ENCODE measurements at regions not wholly inside any gene's neighbourhood (a gene's known extent, or its start where the extent isn't known, plus 50 kb on each side); places are given as distances from the start of the nearest gene placed in this dataset.

DNA sequence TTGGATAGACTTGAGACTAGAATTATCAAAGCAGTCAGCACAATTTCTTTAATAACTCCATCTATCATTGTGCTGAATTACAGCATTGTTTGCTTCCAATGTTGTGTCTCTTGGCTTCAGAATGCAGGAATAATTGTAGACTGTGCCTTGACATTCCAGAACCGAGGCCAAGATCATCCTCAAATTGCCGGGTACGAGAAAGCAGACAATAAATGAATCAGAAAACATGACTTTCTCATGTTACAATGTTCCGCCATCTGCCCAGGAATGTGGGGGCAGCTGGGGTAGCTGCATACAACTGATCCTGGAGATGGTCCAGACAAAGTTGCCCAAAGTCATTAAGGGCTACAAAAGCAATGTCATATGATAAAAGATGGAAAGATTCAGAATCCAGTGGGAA lies 206.2 kb upstream of the SGCD start:
- no peak for DNase-seq (ENCODE audit: low read depth)
- TF ChIP-seq, protein P1, sequence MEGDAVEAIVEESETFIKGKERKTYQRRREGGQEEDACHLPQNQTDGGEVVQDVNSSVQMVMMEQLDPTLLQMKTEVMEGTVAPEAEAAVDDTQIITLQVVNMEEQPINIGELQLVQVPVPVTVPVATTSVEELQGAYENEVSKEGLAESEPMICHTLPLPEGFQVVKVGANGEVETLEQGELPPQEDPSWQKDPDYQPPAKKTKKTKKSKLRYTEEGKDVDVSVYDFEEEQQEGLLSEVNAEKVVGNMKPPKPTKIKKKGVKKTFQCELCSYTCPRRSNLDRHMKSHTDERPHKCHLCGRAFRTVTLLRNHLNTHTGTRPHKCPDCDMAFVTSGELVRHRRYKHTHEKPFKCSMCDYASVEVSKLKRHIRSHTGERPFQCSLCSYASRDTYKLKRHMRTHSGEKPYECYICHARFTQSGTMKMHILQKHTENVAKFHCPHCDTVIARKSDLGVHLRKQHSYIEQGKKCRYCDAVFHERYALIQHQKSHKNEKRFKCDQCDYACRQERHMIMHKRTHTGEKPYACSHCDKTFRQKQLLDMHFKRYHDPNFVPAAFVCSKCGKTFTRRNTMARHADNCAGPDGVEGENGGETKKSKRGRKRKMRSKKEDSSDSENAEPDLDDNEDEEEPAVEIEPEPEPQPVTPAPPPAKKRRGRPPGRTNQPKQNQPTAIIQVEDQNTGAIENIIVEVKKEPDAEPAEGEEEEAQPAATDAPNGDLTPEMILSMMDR (conservative IDR thresholded peaks at IDR 0.05; ENCODE audit: low read depth, low read length), result no peak
- H3K4me3 ChIP-seq (ENCODE audit: low read length), result no peak overlapping the region

DNA sequence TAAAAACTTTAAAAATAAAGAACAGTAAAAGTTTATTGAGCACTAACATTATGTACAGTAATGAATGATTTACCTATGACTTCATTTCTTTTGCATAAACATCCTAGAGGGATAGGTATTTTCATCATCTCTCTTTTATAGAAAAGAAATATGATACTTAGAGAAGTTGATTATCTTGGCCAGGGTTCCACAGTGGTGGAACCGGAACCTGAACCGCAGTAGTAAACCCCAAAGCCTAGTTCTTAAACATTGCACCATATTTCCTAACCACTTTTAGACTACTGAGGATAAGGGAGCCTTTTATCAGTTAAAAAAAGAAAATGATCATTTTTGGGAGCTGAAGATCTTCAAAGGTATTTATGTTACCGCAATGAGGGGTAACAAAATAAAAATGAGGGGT lies 205.7 kb upstream of the SGCD start:
- H3K4me3 ChIP-seq (ENCODE audit: low read length), result no peak overlapping the region
- DNase-seq (ENCODE audit: low read depth), result no peak
- TF ChIP-seq, protein P1 (conservative IDR thresholded peaks at IDR 0.05; ENCODE audit: low read depth, low read length), result no peak

DNA sequence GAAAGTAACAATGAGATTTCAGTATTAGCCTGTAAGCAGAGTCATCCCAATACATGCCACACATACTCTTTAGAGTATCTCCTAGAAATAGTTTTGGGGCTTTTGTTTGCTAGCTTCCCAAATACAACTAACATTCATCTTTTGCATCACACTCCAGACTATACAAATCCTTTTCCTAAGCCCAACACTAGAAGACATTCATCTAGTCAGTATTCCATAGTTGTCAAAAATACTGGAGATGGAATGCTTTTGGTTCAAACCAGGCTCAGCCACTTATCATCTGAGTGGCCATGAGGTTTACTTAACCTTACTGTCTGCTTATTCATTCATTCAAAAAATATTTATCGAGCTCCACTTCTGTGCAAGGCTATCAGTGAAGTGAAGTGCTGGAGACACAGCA lies 205.1 kb upstream of the SGCD start:
- TF ChIP-seq, protein P1 (conservative IDR thresholded peaks at IDR 0.05; ENCODE audit: low read depth, low read length), result no peak
- DNase-seq (ENCODE audit: low read depth), result no peak
- H3K4me3 ChIP-seq (ENCODE audit: low read length), result no peak overlapping the region

DNA sequence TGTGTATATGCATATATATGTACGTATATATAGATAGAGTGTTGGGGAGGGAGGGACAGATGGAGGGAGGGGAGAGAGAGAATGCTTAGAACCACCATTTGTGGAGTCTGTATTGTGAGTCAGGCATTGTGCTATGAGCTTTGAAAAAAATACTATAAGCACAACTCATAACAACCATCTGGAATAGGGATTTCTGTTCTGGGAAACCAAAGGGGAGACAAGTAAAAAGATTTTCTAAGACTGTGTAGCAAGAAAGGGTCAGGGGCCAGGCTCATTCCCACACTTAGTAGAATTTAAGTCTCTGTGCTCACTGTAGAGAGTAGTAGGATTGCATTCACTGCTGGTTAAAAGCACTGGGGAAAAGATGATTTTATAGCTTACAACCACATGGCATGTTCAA lies 202.3 kb upstream of the SGCD start:
- TF ChIP-seq, protein P1 (conservative IDR thresholded peaks at IDR 0.05; ENCODE audit: low read depth, low read length), result no peak
- H3K4me3 ChIP-seq (ENCODE audit: low read length), result no peak overlapping the region
- DNase-seq (ENCODE audit: low read depth), result no peak

DNA sequence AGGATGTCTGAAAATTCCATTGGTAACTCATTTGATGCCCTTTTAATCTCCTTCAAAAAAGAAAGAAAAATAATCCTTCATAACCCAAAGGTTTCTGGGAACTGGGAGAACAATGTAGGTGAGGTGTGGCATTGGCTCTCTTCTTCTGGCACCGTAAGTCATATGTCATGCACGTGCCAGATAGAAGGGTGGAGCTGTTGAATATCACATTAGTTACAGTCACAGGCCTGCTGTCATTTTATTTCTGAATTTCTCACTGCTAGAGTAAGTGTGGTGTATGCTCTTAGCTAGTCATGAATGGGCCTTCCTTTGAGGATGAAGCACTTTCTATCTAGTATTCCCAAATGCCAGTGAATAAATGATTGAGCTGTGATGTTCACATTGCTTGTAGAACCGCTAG lies 201.8 kb upstream of the SGCD start:
- no peak overlapping the region for H3K4me3 ChIP-seq (ENCODE audit: low read length)
- no peak for DNase-seq (ENCODE audit: low read depth)
- TF ChIP-seq, protein P1 (conservative IDR thresholded peaks at IDR 0.05; ENCODE audit: low read depth, low read length), result no peak

DNA sequence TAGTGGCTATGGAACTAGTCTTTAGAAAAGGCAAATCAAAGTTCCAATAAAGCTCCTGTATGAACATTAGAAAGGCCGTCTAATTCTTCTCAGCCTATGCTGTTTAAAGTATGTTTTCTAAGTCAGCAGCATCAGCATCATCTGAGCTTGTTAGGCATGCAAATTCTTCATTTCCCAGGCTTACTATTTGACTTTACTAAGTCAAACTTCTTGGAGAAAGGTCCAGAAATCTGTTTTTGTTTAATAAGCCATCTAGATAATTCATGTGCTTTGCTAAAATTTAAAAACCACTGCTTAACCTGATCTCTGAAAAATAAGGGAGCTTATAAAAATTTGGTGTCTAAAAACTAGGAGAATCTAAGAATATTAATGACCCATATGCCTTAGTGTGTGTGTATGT lies 200.2 kb upstream of the SGCD start:
- TF ChIP-seq, protein P1 (conservative IDR thresholded peaks at IDR 0.05; ENCODE audit: low read depth, low read length), result no peak
- no peak overlapping the region for H3K4me3 ChIP-seq (ENCODE audit: low read length)
- DNase-seq (ENCODE audit: low read depth), result no peak

DNA sequence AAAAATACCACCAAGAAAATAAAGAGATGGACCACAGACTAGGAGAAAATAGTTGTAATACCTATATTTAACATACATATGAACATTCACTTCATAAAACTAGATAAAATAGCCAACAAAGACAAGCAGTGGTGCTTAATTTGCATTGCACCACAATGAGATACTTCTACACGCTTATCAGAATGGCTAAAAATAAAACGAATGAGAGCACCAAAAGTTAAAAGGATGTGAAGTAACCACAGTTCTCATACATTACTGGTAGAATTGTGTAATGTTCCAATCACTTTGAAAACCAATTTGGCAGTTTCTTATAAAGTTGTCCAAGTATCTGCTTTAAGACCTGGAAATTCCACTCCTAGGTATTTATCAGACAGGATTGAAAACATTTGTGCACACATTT lies 198.9 kb upstream of the SGCD start:
- TF ChIP-seq, protein P1 (conservative IDR thresholded peaks at IDR 0.05; ENCODE audit: low read depth, low read length), result no peak
- no peak for DNase-seq (ENCODE audit: low read depth)
- no peak overlapping the region for H3K4me3 ChIP-seq (ENCODE audit: low read length)

Data from retinal pigment epithelial cell (primary cell).